ENCODE measurements at regions not wholly inside any gene's neighbourhood (a gene's known extent, or its start where the extent isn't known, plus 50 kb on each side); places are given as distances from the start of the nearest gene placed in this dataset.
"Not testable (repeated sequence)": the region's sequence is repeated elsewhere in the genome, so short reads cannot be mapped to it uniquely, and the experiment has no call there.

GRCh38 chr12:124222368-124223245, 72.3 kb upstream of the RFLNA start:
- DNase-seq (ENCODE audit: low read depth): no peak
- H3K4me3 ChIP-seq (ENCODE audit: control insufficient read depth, low read depth, low read length): no peak overlapping the region
- TF ChIP-seq CTCF (conservative IDR thresholded peaks at IDR 0.05; ENCODE audit: control insufficient read depth, insufficient read depth, low read depth, low read length): no peak

- not testable (repeated sequence) for H3K4me3 ChIP-seq (ENCODE audit: control insufficient read depth, low read depth, low read length); DNase-seq (ENCODE audit: low read depth)
Observed at GRCh38 chr12:124223733-124224138, 71.2 kb upstream of the RFLNA start.

GRCh38 chr12:124224535-124225110, 70.3 kb upstream of the RFLNA start:
- no peak for TF ChIP-seq CTCF (conservative IDR thresholded peaks at IDR 0.05; ENCODE audit: control insufficient read depth, insufficient read depth, low read depth, low read length)
- no peak overlapping the region for H3K4me3 ChIP-seq (ENCODE audit: control insufficient read depth, low read depth, low read length)
- no peak for DNase-seq (ENCODE audit: low read depth)

DNA sequence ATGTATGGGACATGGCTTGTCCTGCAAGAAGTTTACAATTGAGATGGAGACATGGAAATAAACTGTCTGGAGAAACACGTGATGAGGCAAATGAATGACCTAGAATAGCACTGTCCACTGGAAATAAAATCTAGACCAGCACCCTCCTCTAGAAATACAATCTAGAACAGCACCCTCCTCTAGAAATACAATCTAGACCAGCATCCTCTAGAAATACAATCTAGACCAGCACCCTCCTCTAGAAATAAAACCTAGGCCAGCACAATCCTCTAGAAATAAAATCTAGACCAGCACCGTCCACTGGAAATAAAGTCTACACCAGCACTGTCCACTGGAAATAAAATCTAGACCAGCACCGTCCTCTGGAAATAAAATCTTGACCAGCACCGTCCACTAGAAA, 69.2 kb upstream of the RFLNA start:
- no peak for TF ChIP-seq CTCF (conservative IDR thresholded peaks at IDR 0.05; ENCODE audit: control insufficient read depth, insufficient read depth, low read depth, low read length)
- DNase-seq (ENCODE audit: low read depth): no peak
- no peak overlapping the region for H3K4me3 ChIP-seq (ENCODE audit: control insufficient read depth, low read depth, low read length)

- no peak for TF ChIP-seq CTCF (conservative IDR thresholded peaks at IDR 0.05; ENCODE audit: control insufficient read depth, insufficient read depth, low read depth, low read length)
- DNase-seq (ENCODE audit: low read depth): peak; percentile 17
- H3K4me3 ChIP-seq (ENCODE audit: control insufficient read depth, low read depth, low read length): no peak overlapping the region
Observed at GRCh38 chr12:124227951-124228711, 66.8 kb upstream of the RFLNA start.

DNA sequence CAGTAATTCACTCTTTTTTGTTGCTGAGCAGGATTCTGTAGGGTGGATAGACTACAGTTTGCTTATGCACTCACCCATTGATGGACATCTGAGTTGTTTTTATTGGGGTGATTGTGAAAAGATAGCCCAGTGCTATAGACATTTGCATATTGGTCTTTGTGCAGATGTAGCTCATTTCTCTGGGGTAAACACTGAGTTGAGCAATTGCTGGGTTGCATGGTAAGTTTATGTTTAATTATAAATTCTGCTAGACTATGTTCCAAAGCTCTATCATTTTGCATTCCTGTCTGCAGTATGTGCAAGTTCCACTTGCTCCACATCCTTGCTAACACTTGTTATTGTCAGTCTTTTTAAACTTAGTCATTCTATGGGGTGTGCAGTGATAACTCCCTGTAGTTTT, 65.4 kb upstream of the RFLNA start:
- H3K4me3 ChIP-seq (ENCODE audit: control insufficient read depth, low read depth, low read length): no peak overlapping the region
- peak; percentile 8 for DNase-seq (ENCODE audit: low read depth)
- TF ChIP-seq CTCF (conservative IDR thresholded peaks at IDR 0.05; ENCODE audit: control insufficient read depth, insufficient read depth, low read depth, low read length): no peak
